GM12878 (cell line): ENCODE measurements at regions not wholly inside any gene's neighbourhood (a gene's known extent, or its start where the extent isn't known, plus 50 kb on each side); places are given as distances from the start of the nearest gene placed in this dataset. TPM values are rescaled to one million over a fixed set of nuclear protein-coding genes. Genes with fewer than 3 reads are reported as not detected.

Source experiments
- small RNA-seq: library from RNA; depleted of rRNA; stranded (forward); fragments of <200 nt; gene quantifications from one replicate; pipeline ENCODE3, GENCODE V24; 2014

Small RNAs in the stretch of these regions (small RNA-seq; reads per million reads assigned to genes)
- not detected for gene RNU6-1023P
